ENCODE measurements at regions not wholly inside any gene's neighbourhood (a gene's known extent, or its start where the extent isn't known, plus 50 kb on each side); places are given as distances from the start of the nearest gene placed in this dataset.
"Not testable (repeated sequence)": the region's sequence is repeated elsewhere in the genome, so short reads cannot be mapped to it uniquely, and the experiment has no call there.

DNA sequence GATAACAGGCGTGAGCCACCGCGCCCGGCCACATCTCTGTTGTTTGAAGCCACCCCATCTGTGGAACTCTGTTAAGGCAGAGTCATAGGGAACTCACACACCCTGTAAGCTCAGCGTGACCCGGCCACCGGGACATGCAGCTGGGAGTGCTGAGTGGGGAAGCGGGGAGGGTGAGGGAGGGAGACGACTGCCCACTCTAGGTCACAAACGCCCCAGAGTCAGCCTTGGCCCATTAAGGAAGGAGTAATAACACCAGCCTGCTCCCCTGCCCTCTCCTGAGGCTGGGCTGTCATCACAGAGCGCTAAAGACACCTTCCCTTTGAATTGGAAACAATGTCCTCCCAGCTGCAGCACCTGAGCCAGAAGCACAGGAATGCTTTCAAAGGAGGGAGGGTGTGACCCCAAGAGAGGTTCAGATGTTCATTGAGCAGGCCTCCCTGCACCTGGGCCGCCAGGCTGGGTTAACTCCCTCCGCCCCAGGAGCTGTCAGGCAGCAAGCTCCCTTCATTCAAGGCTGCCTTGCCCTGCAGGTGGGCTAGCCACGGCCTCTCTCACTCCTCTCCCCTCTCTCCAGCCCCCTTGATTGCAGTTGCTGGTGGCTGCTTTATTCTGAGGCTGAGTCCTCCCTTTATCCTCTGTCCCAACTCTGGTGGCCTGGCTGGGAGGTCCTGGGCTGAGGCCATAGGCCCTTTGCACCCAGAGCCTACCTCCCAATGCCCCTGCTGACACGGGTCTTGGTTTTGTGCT is 77.2 kb upstream of the HPCAL1 start:
- no peak for DNase-seq

- no peak for DNase-seq
Observed at GRCh38 chr2:10226038-10226724, 76.5 kb upstream of the HPCAL1 start.

DNA sequence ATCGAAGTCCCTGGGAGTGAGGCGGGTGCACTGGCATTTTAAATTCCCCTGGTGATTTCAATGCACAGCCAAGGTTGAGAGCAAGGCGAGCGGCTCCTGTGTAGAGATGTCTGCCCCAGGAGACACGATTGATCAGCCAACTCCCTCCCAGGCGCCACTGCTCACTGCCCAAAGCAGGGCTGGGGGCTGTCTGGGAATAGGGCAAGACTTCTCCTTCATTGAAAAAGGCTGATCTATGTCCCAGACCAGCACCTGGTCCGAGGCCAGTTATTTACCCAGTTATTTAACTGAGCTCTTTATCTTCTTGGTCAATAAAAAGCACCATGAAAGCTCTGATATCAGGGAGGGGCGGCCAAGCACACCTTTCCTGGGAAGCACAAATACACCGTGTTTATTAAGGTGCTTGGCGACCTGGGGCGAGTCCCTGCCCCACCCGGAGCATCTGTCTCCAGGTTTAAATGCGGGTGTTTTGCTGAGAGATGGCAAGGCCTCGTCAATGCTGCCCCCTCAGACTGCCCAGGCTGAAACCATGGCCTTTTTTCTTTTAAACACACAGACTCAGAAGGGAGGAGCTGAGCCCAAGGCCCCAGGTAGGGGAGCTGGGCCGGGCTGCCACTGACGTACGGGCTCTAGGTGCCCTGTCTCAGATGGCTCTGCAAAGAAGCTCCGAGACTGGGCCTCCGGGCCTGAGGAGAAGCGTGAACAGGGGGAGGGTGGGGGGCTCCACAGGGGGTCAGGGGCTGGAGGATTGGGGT is 73.9 kb upstream of the HPCAL1 start:
- no peak for DNase-seq

- no peak for DNase-seq
Observed at GRCh38 chr2:10229462-10230099, 73.1 kb upstream of the HPCAL1 start.

GRCh38 chr2:10230499-10230898 is 72.2 kb upstream of the HPCAL1 start:
- no peak for DNase-seq

DNA sequence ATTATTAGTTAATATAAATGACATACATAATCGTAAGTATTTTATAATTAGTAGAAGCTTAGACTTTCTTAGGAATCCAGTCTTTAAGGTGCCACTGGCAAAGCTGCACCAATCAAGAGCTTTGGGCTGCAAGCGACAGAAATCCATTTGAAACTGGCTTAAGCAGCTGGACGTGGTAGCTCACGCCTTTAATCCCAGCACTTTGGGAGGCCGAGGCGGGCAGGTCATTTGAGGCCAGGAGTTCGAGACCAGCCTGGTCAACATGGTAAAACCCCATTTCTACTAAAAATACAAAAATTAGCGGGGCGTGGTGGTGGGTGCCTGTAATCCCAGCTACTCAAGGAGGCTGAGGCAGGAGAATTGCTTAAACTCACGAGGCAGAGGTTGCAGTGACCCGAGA is 71.8 kb upstream of the HPCAL1 start:
- not testable (repeated sequence) for DNase-seq

GRCh38 chr2:10231551-10232085 is 71.1 kb upstream of the HPCAL1 start:
- DNase-seq: no peak

DNA sequence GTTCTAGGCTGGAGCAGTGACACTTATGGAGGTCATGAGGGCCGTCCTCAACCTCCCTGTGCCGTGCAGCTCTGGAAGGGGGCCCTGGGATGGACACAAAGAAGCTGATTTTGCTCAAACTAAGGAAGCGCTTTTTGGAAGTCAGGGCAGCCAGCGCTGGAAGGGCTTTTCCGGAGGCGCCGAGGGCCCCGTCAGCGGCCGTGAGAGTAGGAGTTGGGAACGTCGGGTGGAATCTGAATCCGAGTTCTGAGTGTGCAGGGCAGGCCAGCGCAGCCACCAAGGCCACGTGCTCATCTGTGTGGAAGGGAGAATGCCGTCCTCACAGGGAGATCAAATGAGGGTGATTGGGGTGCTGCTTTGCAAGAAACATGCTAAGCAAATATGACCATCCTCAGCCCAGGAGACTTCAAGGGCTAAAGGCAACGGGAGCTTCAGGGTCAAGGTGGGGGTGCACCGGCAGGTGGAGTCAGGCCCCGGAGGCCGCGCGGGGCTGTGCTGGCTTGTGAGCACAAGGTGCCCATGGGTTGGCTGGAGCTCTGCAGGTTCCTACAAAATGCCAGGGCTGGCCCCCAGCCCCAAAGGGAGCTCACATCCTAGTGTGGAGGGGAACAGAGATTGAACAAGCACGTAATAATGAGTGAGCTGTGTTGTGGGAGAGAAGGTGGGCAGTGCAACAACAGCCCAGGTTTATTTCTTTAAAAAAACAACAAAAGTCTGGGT is 70.4 kb upstream of the HPCAL1 start:
- DNase-seq: no peak

DNA sequence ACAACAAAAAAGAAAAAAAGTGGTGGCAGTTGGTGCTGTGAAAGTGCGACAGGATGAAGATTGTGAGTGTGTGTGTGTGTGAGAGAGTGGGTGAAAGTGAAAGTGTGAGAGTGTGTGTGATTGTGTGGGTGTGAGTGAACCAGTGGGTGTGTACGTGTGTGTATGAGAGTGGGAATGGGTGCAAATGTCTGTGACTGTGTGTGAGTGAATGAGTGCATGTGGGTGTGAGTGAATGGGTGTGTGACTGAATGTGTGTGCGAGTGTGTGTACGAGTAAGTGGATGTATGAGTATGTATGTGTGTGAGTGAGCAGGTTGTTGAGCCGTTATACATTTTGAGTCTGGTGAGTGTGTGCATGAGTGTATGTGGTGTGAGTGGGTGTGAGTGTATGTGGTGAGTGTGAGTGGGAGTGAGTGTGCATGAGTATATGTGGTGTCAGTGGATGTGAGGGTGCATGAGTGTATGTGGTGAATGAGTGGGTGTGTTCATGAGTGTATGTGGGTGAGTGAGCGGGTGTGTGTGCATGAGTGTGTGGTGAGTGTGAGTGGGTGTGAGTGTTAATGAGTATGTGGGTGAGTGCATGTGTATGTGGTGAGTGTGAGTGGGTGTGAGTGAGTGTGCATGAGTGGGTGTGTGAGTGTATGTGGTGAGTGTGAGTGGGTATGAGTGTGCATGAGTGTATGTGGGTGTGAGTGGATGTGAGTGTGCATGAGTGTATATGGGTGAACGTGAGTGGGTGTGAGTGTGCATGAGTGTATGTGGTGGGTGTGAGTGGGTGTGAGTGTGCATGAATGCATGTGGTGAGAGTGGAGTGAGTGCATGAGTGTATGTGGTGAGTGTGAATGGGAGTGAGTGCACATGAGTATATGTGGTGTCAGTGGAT is 69.3 kb upstream of the HPCAL1 start:
- DNase-seq: no peak

GRCh38 chr2:10234013-10234306 is 68.7 kb upstream of the HPCAL1 start:
- no peak for DNase-seq

GRCh38 chr2:10234409-10235094 is 68.2 kb upstream of the HPCAL1 start:
- DNase-seq: no peak

GRCh38 chr2:10235099-10235908 is 67.4 kb upstream of the HPCAL1 start:
- DNase-seq: no peak

DNA sequence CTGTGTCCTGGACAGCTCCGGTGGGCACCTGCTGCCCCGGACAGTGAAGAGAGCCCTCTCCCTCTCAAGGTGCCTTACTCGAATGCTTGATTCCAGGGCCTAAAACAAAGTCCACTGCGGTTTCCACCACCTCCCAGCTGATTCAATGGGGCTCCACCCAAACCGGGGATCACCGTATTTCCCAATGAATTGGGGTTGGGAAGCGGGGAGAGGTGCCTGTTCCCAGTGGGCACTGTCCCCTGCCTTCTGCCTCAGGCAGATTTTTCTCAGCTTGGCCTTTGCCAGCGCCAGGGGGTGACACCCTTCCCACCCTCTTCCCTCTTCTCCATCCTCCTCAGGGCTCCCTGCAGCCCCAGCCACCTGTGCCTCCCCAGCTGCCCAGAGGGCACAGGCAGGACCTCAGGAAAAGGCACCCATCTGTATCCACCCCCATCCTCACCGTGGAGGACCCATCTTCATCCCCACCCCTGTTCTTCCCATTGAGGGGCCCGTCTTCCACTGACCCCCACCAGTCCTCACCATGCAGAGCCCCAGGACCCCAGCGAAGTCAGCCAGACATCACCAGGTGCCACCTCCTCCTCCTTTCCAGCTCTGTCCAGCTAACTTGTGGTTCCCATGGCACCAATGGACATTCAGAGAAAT is 66.7 kb upstream of the HPCAL1 start:
- DNase-seq: no peak

GRCh38 chr2:10236571-10237391 is 65.9 kb upstream of the HPCAL1 start:
- DNase-seq: no peak

DNA sequence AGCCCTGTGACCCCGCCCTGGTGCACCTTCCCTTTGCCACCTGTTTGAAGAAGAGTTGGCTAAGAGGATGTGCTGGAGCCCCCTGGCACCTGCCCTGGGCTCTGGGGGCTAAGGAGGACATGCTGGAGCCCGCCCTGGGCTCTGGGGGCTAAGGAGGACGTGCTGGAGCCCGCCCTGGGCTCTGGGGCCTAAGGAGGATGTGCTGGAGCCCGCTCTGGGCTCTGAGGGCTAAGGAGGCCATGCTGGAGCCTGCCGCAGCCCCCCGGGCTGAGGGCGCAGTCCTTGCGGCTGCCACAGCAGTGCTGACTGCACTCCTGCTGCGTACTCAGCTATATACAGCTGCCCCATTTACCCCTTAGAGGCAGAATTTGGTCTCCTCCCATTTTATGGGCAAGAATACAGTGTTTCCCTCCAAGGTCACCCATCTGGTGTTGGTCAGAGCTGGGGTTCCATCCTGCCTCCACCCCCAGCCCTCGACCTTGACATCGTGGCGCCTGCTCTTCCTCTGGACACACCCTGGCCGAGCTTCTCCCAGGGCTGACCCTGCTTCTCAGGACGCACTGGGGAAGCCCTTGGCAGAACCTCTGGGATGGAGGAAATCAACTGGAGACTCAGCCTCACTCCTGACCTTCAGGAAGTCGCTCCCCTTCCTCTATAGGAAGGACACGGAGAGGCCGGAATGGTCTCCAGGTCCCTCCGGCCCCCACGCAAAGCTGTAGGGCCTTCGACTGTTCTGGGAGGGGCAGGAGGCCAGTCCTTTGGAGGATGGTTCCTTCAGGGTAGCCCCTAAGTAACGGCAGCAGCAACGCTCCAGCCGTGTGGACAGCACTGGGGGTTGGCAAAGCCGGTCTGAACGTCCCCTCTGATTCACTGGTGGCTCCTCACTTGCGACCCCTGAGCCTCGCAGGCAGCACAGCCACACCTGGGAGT is 65.0 kb upstream of the HPCAL1 start:
- DNase-seq: no peak

- no peak for DNase-seq
Observed at GRCh38 chr2:10238396-10238795, 64.3 kb upstream of the HPCAL1 start.

DNA sequence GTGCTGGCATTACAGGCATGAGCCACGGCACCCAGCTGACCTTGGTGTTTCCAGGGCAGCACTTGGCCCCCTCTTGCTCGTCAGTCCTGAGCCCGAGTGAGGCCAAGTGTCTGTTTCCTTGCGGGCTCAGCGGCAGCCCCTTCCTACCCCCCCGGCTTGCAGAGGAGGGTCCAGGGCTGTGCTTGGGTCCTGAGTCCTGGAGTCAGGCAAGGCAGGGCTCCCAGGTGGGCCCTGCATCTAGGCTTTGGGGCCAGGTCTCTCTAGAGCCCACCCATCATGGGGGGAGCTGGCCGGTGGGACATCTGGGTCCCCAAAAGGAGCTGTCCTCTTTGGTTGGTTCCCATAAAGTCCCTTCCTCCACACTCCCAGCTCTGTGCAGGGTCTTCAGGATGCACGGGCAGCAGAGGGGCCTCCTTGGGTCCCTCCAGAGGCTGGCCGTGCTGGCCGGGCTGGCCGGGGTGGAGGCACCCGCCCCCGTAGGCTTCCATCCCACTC is 63.7 kb upstream of the HPCAL1 start:
- no peak for DNase-seq

Measured in HCEC 1CT (cell line).